ENCODE measurements at regions not wholly inside any gene's neighbourhood (a gene's known extent, or its start where the extent isn't known, plus 50 kb on each side); places are given as distances from the start of the nearest gene placed in this dataset.
A peak's percentile ranks its signal among the peaks of the same experiment; 100 is the strongest.

- Histone ChIP-seq H3K27ac (ENCODE audit: low read depth in 2 of 2, low read length in 1 of 2) (peak overlapping the region in 1 of 2 experiments; percentile 99; a peak in 2 of 4 replicates), H3K9ac (peak overlapping the region; percentile 78; the same call in 1 of the 2 replicates), H3K27me3 (ENCODE audit: insufficient read depth) (no peaks in the 10 kb centered on the region), H4K20me1 (ENCODE audit: insufficient read depth) (no peaks in the 10 kb centered on the region), H3K79me2 (ENCODE audit: insufficient read depth) (no peaks in the 10 kb centered on the region), H3K36me3 (replicated peaks in 1 of 2; ENCODE audit: control insufficient read depth in 1 of 2, insufficient read depth in 2 of 2, low read length in 1 of 2) (peaks cover 0 to 3% of the 10 kb centered on the region in 2 experiments), H3K9me2 (no peaks in the 10 kb centered on the region), H3K4me2 (no peak overlapping the region), H2AFZ (ENCODE audit: low read depth) (no peak overlapping the region), H3K4me3 (ENCODE audit: low read depth in 2 of 2, low read length in 1 of 2) (no peak overlapping the region), H3K4me1 (ENCODE audit: control insufficient read depth in 1 of 2, insufficient read depth in 2 of 2, low read depth in 1 of 2, low read length in 1 of 2) (peaks cover 0 to 30% of the 10 kb centered on the region in 2 experiments; a peak in 2 of 4 replicates), H3K9me3 (no peaks in the 10 kb centered on the region), H3F3A (replicated peaks; ENCODE audit: insufficient read depth) (peaks cover 14% of the 10 kb centered on the region)
- CTCF ChIA-PET = interaction anchor here (2.2 kb wide), 1 partner anchor 49 kb away, joined by 9 read pairs; no protein-coding TSS in a partner anchor
- WGBS (ENCODE audit: low lambda C conversion rate) = 74% methylated on average over 1 of the region's 1 CpG
- no peak for TF ChIP-seq MEF2A (IDR thresholded peaks at IDR 0.05; ENCODE audit: borderline replicate concordance, low read depth)
- POLR2A ChIA-PET = no interaction called here
- DNase-seq = no peak
Observed at GRCh38 chr9:115642285-115642684, 511.3 kb upstream of the PAPPA start.

- Histone ChIP-seq H3K79me2 (ENCODE audit: insufficient read depth) (no peaks in the 10 kb centered on the region), H3K27ac (ENCODE audit: low read depth in 2 of 2, low read length in 1 of 2) (no peak overlapping the region), H3K4me1 (ENCODE audit: control insufficient read depth in 1 of 2, insufficient read depth in 2 of 2, low read depth in 1 of 2, low read length in 1 of 2) (peaks cover 0 to 17% of the 10 kb centered on the region in 2 experiments; a peak in 2 of 4 replicates), H3K9me2 (no peaks in the 10 kb centered on the region), H3K27me3 (ENCODE audit: insufficient read depth) (no peaks in the 10 kb centered on the region), H3K9me3 (no peaks in the 10 kb centered on the region), H3F3A (replicated peaks; ENCODE audit: insufficient read depth) (peaks cover 14% of the 10 kb centered on the region), H3K4me2 (no peak overlapping the region), H2AFZ (ENCODE audit: low read depth) (no peak overlapping the region), H3K9ac (no peak overlapping the region), H3K4me3 (ENCODE audit: low read depth in 2 of 2, low read length in 1 of 2) (no peak overlapping the region), H3K36me3 (replicated peaks in 1 of 2; ENCODE audit: control insufficient read depth in 1 of 2, insufficient read depth in 2 of 2, low read length in 1 of 2) (peaks cover 0 to 5% of the 10 kb centered on the region in 2 experiments), H4K20me1 (ENCODE audit: insufficient read depth) (no peaks in the 10 kb centered on the region)
- ChIA-PET CTCF (interaction anchor here (0.5 to 2.2 kb wide), 3 partner anchors 17 to 51 kb away, joined by 3 to 9 read pairs (median 3); no protein-coding TSS in a partner anchor), POLR2A (no interaction called here)
- no peak for DNase-seq
- WGBS (ENCODE audit: low lambda C conversion rate) = 84% methylated on average over 4 of the region's 4 CpGs
- TF ChIP-seq GATA2 (CRISPR knock-in tag; IDR thresholded peaks at IDR 0.05) (no peak), EP300 (IDR thresholded peaks at IDR 0.05; ENCODE audit: borderline replicate concordance in 1 of 2, low read depth in 1 of 2, low read length in 1 of 2) (no peak), FOXJ3 (CRISPR knock-in tag; IDR thresholded peaks at IDR 0.05) (no peak), ZBTB33 (IDR thresholded peaks at IDR 0.05; ENCODE audit: borderline replicate concordance, low read depth) (no peak), JUND (IDR thresholded peaks at IDR 0.05) (no peak), ELF1 (IDR thresholded peaks at IDR 0.05) (no peak), NFIC (IDR thresholded peaks at IDR 0.05; ENCODE audit: borderline replicate concordance) (no peak), TEAD4 (IDR thresholded peaks at IDR 0.05; ENCODE audit: borderline replicate concordance, insufficient read depth) (no peak), YY1 (IDR thresholded peaks at IDR 0.05; ENCODE audit: low read depth) (no peak), MEF2A (IDR thresholded peaks at IDR 0.05; ENCODE audit: borderline replicate concordance, low read depth) (no peak), RCOR1 (IDR thresholded peaks at IDR 0.05; ENCODE audit: low read length) (no peak), TAF1 (IDR thresholded peaks at IDR 0.05; ENCODE audit: borderline replicate concordance, low read depth, low read length) (no peak), USF1 (IDR thresholded peaks at IDR 0.05; ENCODE audit: borderline replicate concordance, low read depth) (no peak), REST (IDR thresholded peaks at IDR 0.05; ENCODE audit: low read depth, low read length) (no peak), EZH2phosphoT487 (IDR thresholded peaks at IDR 0.05; ENCODE audit: borderline replicate concordance, low read depth) (no peak)
Observed at GRCh38 chr9:115643948-115644727, 509.5 kb upstream of the PAPPA start.

Measured in SK-N-SH (cell line).